ENCODE measurements at regions not wholly inside any gene's neighbourhood (a gene's known extent, or its start where the extent isn't known, plus 50 kb on each side); places are given as distances from the start of the nearest gene placed in this dataset.

DNA sequence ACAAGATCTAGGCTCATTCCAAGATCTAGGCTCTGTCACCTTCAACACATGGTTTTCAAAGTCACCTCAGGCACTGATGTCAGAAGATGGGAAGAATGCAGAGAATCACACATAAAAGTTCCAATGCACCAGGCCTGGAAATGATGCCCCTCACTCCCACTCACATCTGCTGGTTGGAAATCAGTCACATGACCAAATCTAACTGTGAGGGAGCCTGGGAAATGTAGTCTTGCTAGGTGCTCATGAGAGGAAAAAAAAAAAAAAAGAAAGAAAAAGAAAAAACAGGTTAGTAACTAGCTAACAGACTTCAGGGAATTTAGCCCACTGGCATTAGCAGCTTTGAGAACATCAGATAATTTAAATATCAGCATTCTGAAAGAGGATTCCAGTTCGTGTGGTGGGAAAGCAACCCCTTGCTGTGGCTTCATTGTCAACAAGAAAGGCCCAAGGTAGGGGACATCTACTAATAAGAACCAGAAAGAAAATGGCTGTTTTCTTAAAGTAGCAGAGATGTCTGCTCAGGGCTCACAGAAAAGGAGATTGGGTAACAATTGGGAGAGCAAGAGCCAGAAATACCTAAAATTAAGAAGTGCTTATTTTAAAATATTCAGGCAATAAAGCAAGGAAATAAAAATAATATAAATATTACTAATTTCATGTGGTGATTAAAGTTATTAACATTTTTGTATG is 614.3 kb downstream of the ACTL7B start:
- Histone ChIP-seq H3K4me1 (no peaks in the 10 kb centered on the region), H3K27me3 (no peaks in the 10 kb centered on the region), H3K4me3 (no peak overlapping the region), H3K9me3 (peaks cover 0 to 5% (median 0%) of the 10 kb centered on the region in 11 donors), H3K27ac (no peak overlapping the region), H3K36me3 (no peaks in the 10 kb centered on the region)
- DNase-seq (no peak), ATAC-seq (no peak)
- TF ChIP-seq CTCF (IDR thresholded peaks at IDR 0.05), result no peak
- whole genome bisulfite sequencing, 2 donors, result 55 to 83% methylated on average over 1 of the region's 1 CpG
- intact Hi-C loops (cut with DNase I), result no loop called here

- DNase-seq (no peak), ATAC-seq (no peak)
- Histone ChIP-seq H3K27ac (no peak overlapping the region), H3K9me3 (peaks cover 0 to 5% (median 0%) of the 10 kb centered on the region in 11 donors), H3K27me3 (no peaks in the 10 kb centered on the region), H3K4me3 (no peak overlapping the region), H3K4me1 (no peaks in the 10 kb centered on the region), H3K36me3 (no peaks in the 10 kb centered on the region)
- TF ChIP-seq CTCF (IDR thresholded peaks at IDR 0.05), result no peak
- whole genome bisulfite sequencing, 2 donors, result 72 to 75% methylated on average over 2 of the region's 2 CpGs
- intact Hi-C loops (cut with DNase I), result no loop called here
Observed at GRCh38 chr9:108239696-108240321, 616.0 kb downstream of the ACTL7B start.

DNA sequence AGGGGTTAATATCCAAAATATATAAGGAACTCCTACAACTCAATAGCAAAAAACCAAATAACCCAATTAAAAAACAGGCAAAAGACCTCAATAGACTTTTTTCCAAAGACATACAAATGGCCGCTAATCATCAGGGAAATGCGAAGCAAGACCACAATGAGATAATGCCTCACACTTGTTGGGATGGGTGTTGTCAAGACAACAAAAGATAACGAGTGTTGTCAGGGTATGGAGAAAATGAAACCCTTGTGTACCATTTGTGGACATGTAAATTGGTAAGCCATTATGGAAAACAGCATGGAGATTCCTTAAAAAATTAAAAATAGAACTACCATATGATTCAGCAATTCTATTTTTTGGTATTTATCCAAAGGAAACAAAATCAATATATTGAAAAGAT is 620.2 kb downstream of the ACTL7B start:
- WGBS, 2 donors, result 68 to 75% methylated on average over 3 of the region's 3 CpGs
- no peak for ATAC-seq
- no peak for DNase-seq
- intact Hi-C loops (cut with DNase I), result no loop called here
- H3K27me3 ChIP-seq, result no peaks in the 10 kb centered on the region
- no peak overlapping the region for H3K27ac ChIP-seq
- TF ChIP-seq CTCF (IDR thresholded peaks at IDR 0.05), result no peak
- H3K36me3 ChIP-seq, result no peaks in the 10 kb centered on the region
- H3K4me1 ChIP-seq, result no peaks in the 10 kb centered on the region
- H3K4me3 ChIP-seq, result no peak overlapping the region
- H3K9me3 ChIP-seq, result peaks cover 0 to 5% (median 0%) of the 10 kb centered on the region in 11 donors

- intact Hi-C loops (cut with DNase I), result no loop called here
- 76% methylated on average over 5 of the region's 5 CpGs for WGBS, 2 donors
- no peak overlapping the region for H3K4me3 ChIP-seq
- H3K4me1 ChIP-seq, result no peaks in the 10 kb centered on the region
- no peak for TF ChIP-seq CTCF (IDR thresholded peaks at IDR 0.05)
- DNase-seq (no peak), ATAC-seq (no peak)
- peaks cover 0 to 11% (median 0%) of the 10 kb centered on the region in 11 donors for H3K9me3 ChIP-seq
- H3K36me3 ChIP-seq, result no peaks in the 10 kb centered on the region
- H3K27ac ChIP-seq, result no peak overlapping the region
- no peaks in the 10 kb centered on the region for H3K27me3 ChIP-seq
Observed at GRCh38 chr9:108234811-108235210, 621.0 kb downstream of the ACTL7B start.

Measured in heart right ventricle (tissue), 16 donors.